CD8-positive, alpha-beta memory T cell (primary cell): ENCODE measurements at regions not wholly inside any gene's neighbourhood (a gene's known extent, or its start where the extent isn't known, plus 50 kb on each side); places are given as distances from the start of the nearest gene placed in this dataset.
A peak's percentile ranks its signal among the peaks of the same experiment; 100 is the strongest.
"Not testable (repeated sequence)": the region's sequence is repeated elsewhere in the genome, so short reads cannot be mapped to it uniquely, and the experiment has no call there.

Experiments
- CTCF ChIA-PET: fragments of 350-600 bp; sonication (Branson Sonifier 250); formaldehyde crosslinking; loops from one replicate; lab custom pipeline; 2021; ENCODE audit warnings: antibody characterized with exemption; lab: Charles Lee
- POLR2A ChIA-PET: fragments of 350-600 bp; sonication (Branson Sonifier 250); formaldehyde crosslinking; loops from one replicate; lab custom pipeline; 2021; ENCODE audit warnings: antibody characterized with exemption; lab: Charles Lee
- DNase-seq, 5 donors: peaks; one replicate each; pipeline versions ENCODE4 v3.0.0 to v3.0.0-alpha.2; 2020 to 2022; ENCODE audit warnings: mixed read lengths in 1 of 5
- H3K27ac ChIP-seq: one replicate; pipeline ENCODE4 v1.7.0; 2013; ENCODE audit warnings: low read depth, mild to moderate bottlenecking, low read length, moderate library complexity
- H3K27me3 ChIP-seq: 2 replicates; pipeline ENCODE4 v1.7.0; 2013; ENCODE audit warnings: low read length, mild to moderate bottlenecking; ENCODE audit not compliant: insufficient read depth, poor library complexity, severe bottlenecking
- H3K36me3 ChIP-seq: 2 replicates; pipeline ENCODE4 v1.7.0; 2013; ENCODE audit warnings: mild to moderate bottlenecking, low read length, moderate library complexity; ENCODE audit not compliant: insufficient read depth
- H3K4me1 ChIP-seq: 2 replicates; pipeline ENCODE4 v1.7.0; 2013; ENCODE audit warnings: mild to moderate bottlenecking, low read length, moderate library complexity; ENCODE audit not compliant: insufficient read depth
- H3K4me3 ChIP-seq: 2 replicates; pipeline ENCODE4 v1.7.0; 2013; ENCODE audit warnings: mild to moderate bottlenecking, low read length
- H3K9me3 ChIP-seq: 2 replicates; pipeline ENCODE4 v1.7.0; 2013; ENCODE audit warnings: mild to moderate bottlenecking, low read length
- H3K27ac Mint-ChIP-seq, 8 donors: one replicate each; pipeline ENCODE4 v1.8.0; 2020 to 2021; ENCODE audit warnings: mixed read lengths in 8 of 8, mild to moderate bottlenecking in 6 of 8, inconsistent platforms in 3 of 8, moderate library complexity in 3 of 8
- H3K27me3 Mint-ChIP-seq, 2 donors: one replicate each; pipeline ENCODE4 v1.8.0; 2020 to 2021; ENCODE audit warnings: mixed read lengths in 2 of 2, mild to moderate bottlenecking in 1 of 2, moderate library complexity in 1 of 2
- H3K36me3 Mint-ChIP-seq, 3 donors: one replicate each; pipeline ENCODE4 v1.8.0; 2020 to 2021; ENCODE audit warnings: mixed read lengths in 3 of 3, inconsistent platforms in 1 of 3, mild to moderate bottlenecking in 1 of 3
- H3K4me1 Mint-ChIP-seq, 3 donors: one replicate each; pipeline ENCODE4 v1.8.0; 2020 to 2021; ENCODE audit warnings: mixed read lengths in 3 of 3, inconsistent platforms in 1 of 3, mild to moderate bottlenecking in 1 of 3
- H3K4me3 Mint-ChIP-seq, 7 donors: one replicate each; pipeline ENCODE4 v1.8.0; 2020 to 2021; ENCODE audit warnings: mixed read lengths in 7 of 7, mild to moderate bottlenecking in 6 of 7, moderate library complexity in 4 of 7, inconsistent platforms in 2 of 7
- H3K9me3 Mint-ChIP-seq, 5 donors: one replicate each; pipeline ENCODE4 v1.8.0; 2020 to 2022; ENCODE audit warnings: mixed read lengths in 5 of 5, mild to moderate bottlenecking in 3 of 5, moderate library complexity in 2 of 5, inconsistent platforms in 1 of 5

DNA sequence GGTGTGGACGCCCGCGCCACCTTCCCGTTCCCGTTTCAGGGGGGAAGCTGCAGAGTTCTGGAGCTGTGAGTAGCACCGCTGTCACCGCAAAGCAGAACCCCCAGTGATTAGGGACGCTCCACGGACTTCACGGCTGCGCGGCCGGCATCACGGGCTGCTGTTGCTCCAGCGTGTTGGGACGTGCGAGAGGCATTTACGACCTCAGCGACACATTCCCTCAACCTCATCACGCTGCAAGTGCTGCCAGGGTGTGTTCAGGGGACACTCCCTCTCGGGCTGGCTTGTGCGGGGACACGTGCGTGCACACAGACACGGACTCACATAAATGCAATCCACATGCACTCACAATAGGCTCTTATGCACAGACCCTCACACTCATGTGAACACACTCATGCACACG is 187.9 kb downstream of the NPIPB11 start:
- H3K4me3 ChIP-seq, H3K9me3 Mint-ChIP-seq, H3K4me1 Mint-ChIP-seq, H3K36me3 ChIP-seq, H3K27ac ChIP-seq, POLR2A ChIA-PET, H3K9me3 ChIP-seq, H3K27ac Mint-ChIP-seq, H3K27me3 ChIP-seq, H3K4me3 Mint-ChIP-seq, H3K27me3 Mint-ChIP-seq, DNase-seq, CTCF ChIA-PET, H3K4me1 ChIP-seq: not testable (repeated sequence)
- H3K36me3 Mint-ChIP-seq: peaks cover 11 to 24% (median 14%) of the 10 kb centered on the region in 3 donors

GRCh38 chr16:29218171-29218570 is 188.3 kb downstream of the NPIPB11 start:
- H3K27ac Mint-ChIP-seq, H3K27me3 ChIP-seq, H3K27ac ChIP-seq, POLR2A ChIA-PET, H3K27me3 Mint-ChIP-seq, H3K36me3 ChIP-seq, DNase-seq, H3K9me3 Mint-ChIP-seq, H3K4me1 Mint-ChIP-seq, H3K9me3 ChIP-seq, H3K4me1 ChIP-seq, CTCF ChIA-PET, H3K4me3 ChIP-seq, H3K4me3 Mint-ChIP-seq: not testable (repeated sequence)
- peaks cover 11 to 24% (median 14%) of the 10 kb centered on the region in 3 donors for H3K36me3 Mint-ChIP-seq

DNA sequence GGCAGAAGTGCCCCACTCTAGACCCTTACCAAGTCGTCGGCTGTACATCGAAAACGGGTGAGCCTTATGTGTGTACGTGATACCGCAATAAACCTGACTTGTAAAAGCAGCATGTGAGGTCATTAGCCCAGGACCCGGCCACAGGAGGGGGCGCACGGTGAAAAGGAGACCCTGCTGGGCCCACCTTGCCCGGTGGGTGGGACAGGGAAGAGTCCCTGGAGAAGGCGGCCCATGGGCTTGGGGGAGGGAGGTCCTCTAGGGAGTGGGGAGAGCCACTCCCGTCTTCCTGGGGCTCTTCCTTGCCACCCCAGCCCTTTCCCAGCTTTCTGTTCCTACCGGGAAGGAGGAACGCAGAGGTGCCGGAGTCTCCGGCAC is 188.8 kb downstream of the NPIPB11 start:
- DNase-seq, CTCF ChIA-PET, H3K4me1 ChIP-seq, H3K9me3 Mint-ChIP-seq, H3K27me3 ChIP-seq, H3K36me3 ChIP-seq, POLR2A ChIA-PET, H3K4me3 Mint-ChIP-seq, H3K27ac ChIP-seq, H3K27me3 Mint-ChIP-seq, H3K9me3 ChIP-seq, H3K4me1 Mint-ChIP-seq, H3K4me3 ChIP-seq: not testable (repeated sequence)
- Mint-ChIP-seq H3K36me3 (peaks cover 11 to 24% (median 14%) of the 10 kb centered on the region in 3 donors), H3K27ac (peak overlapping the region in 1 of 8 donors; percentile 63)

DNA sequence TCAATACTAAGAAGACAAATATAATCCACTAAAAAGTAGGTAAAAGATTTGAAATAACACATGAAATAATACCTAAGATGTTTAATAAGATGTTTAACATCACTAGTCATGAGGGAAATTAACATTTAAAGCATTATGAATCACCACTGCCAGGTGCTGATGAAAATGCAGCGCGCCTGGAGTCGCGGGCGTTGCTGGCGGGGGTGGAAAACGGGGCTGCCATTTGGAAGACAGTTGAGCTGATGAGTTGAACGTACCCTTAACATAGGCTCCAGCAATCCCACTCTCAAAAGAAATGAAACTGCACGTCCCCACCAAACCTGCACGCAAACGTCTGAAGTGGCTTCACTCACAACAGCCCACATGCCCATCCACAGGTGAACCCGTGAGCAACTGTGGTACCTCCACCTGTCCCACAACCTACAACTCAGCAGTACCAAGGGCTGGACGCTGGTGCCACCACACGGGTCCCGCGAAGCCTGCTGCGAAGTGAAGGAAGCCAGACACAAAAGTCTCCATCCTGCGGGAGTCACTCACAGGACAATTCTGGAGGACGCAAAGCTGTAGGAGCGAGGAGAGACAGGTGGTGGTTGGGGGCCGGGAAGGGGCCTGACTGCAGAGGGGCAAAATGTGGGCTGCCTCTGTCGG is 189.3 kb downstream of the NPIPB11 start:
- H3K27ac ChIP-seq, H3K4me3 Mint-ChIP-seq, DNase-seq, H3K36me3 ChIP-seq, H3K4me1 Mint-ChIP-seq, H3K27me3 ChIP-seq, H3K27me3 Mint-ChIP-seq, H3K4me3 ChIP-seq, H3K9me3 ChIP-seq, POLR2A ChIA-PET, CTCF ChIA-PET, H3K4me1 ChIP-seq, H3K9me3 Mint-ChIP-seq: not testable (repeated sequence)
- Mint-ChIP-seq H3K27ac (peak overlapping the region in 4 of 8 donors; percentile 1 to 63 (median 52)), H3K36me3 (peaks cover 11 to 24% (median 14%) of the 10 kb centered on the region in 3 donors)

GRCh38 chr16:29213770-29214169 is 192.7 kb downstream of the NPIPB11 start:
- H3K4me1 ChIP-seq, H3K4me1 Mint-ChIP-seq, CTCF ChIA-PET, H3K4me3 Mint-ChIP-seq, H3K36me3 ChIP-seq, H3K4me3 ChIP-seq, H3K27me3 ChIP-seq, POLR2A ChIA-PET, H3K9me3 Mint-ChIP-seq, DNase-seq, H3K27ac ChIP-seq, H3K9me3 ChIP-seq, H3K27me3 Mint-ChIP-seq: not testable (repeated sequence)
- peaks cover 0 to 30% (median 9%) of the 10 kb centered on the region in 3 donors for H3K36me3 Mint-ChIP-seq
- H3K27ac Mint-ChIP-seq: peak overlapping the region in 1 of 8 donors; percentile 38

DNA sequence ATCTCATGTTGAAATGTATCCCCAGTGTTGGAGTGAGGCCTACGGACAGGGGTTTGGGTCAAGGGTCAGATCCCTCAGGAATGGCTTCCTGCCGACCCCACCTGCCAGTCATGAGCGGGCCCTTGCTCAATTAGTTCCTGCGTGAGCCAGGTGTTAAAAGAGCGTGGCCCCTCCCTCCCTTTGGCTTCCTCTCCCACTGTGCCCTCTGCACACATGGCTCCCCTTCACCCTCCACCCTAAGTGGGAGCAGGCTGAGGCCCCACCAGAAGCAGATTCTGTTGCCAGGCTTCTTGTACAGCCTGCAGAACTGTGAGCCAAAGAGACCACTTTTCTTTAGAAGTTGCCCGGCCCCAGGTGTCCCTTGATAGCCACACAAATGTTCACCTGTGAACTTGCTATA is 193.3 kb downstream of the NPIPB11 start:
- H3K4me1 Mint-ChIP-seq, H3K27me3 Mint-ChIP-seq, H3K27me3 ChIP-seq, H3K4me3 Mint-ChIP-seq, H3K36me3 ChIP-seq, H3K4me3 ChIP-seq, H3K9me3 Mint-ChIP-seq, DNase-seq, H3K9me3 ChIP-seq, H3K4me1 ChIP-seq, H3K27ac ChIP-seq, CTCF ChIA-PET, POLR2A ChIA-PET, H3K27ac Mint-ChIP-seq: not testable (repeated sequence)
- H3K36me3 Mint-ChIP-seq: peaks cover 0 to 27% (median 9%) of the 10 kb centered on the region in 3 donors

DNA sequence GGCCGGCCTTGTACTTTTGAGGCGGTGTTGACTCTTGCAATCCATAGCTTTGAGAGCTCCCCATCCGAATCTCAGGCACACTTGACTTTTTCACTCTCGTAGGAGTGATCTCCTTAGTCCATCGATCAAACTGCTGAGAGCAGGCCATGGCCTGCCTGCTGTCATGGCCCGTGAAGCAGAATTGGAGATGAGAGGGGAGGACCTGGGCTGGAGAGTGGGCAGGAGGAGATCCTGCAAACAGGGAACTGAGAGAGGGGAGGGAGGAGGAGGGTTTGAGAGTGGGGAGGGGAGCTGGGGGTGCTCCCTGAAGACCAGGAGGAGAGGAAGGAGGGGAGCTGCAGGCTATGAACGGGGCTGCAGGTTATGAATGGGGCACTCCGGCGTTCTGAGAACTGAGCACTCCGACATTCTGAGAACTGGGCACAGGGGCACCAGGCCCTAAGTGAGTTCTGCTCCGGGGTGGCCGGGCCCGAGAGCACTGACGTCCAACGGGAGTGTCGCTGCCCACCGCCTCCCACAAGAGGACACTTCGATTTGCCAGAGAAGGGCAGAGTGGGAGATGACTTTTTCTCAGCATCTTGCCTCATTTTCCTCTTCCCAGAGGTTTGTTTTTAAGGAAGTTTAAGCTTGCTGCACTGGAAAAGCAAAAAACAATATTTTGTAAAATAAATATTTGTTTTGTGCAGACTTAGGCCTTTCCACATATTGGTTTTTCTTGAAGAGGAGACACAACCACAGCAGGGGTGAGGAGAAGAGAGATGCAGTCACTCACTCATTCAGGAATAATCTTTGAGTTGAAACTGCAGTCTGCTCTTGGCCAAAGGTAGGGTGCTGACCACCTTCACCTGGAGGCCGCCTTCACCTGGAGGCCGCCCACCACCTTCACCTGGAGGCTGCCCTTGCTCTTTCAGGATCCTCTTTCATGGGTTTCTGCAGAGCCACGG is 194.2 kb downstream of the NPIPB11 start:
- H3K9me3 Mint-ChIP-seq, H3K27ac ChIP-seq, H3K27me3 ChIP-seq, H3K4me1 ChIP-seq, H3K27me3 Mint-ChIP-seq, H3K4me1 Mint-ChIP-seq, H3K4me3 Mint-ChIP-seq, POLR2A ChIA-PET, DNase-seq, H3K9me3 ChIP-seq, H3K36me3 ChIP-seq, H3K4me3 ChIP-seq: not testable (repeated sequence)
- peak overlapping the region in 2 of 8 donors; percentile 10 to 19 for H3K27ac Mint-ChIP-seq
- peaks cover 0 to 25% (median 9%) of the 10 kb centered on the region in 3 donors for H3K36me3 Mint-ChIP-seq
- CTCF ChIA-PET: interaction anchor here (0.6 kb wide), 1 partner anchor 393 kb away, joined by 3 read pairs; no protein-coding TSS in a partner anchor

DNA sequence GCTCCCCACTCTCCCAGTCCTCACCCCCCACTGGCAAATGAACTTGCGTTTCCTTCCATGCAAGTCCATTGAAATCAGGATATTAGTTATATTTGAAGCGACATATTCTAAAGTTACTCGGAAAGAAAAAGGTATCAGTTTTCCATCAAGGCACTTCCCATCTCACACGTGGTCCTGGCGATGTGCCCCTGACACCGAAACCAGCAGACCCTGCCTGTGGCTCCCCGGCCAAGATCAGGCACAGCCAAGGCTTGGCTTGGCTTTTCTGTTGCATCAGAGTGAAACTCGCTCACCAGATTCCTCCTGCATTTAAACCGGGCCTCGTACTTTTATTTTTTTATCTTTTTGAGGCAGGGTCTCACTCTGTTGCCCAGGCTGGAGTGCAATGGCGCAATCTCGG is 195.1 kb downstream of the NPIPB11 start:
- DNase-seq: not testable (repeated sequence)

More for the DNA sequence above, 195.1 kb downstream of the NPIPB11 start:
- H3K36me3 ChIP-seq, H3K9me3 Mint-ChIP-seq, H3K9me3 ChIP-seq, H3K27me3 ChIP-seq, POLR2A ChIA-PET, H3K4me3 ChIP-seq, H3K27ac ChIP-seq, H3K27ac Mint-ChIP-seq, H3K4me3 Mint-ChIP-seq, H3K4me1 ChIP-seq, H3K4me1 Mint-ChIP-seq, H3K27me3 Mint-ChIP-seq: not testable (repeated sequence)
- peaks cover 8 to 24% (median 9%) of the 10 kb centered on the region in 3 donors for H3K36me3 Mint-ChIP-seq
- CTCF ChIA-PET: interaction anchor here (0.6 kb wide), 1 partner anchor 392 kb away, joined by 3 read pairs; no protein-coding TSS in a partner anchor
